NT2/D1 (cell line): ENCODE measurements at regions not wholly inside any gene's neighbourhood (a gene's known extent, or its start where the extent isn't known, plus 50 kb on each side); places are given as distances from the start of the nearest gene placed in this dataset.

ENCODE experiments used
- SUZ12 ChIP-seq: IDR thresholded peaks from 2 replicates; pipeline ENCODE4 v1.6.1; 2011; ENCODE audit not compliant: insufficient read length, insufficient read depth; ENCODE audit errors: extremely low read depth
- YY1 ChIP-seq: IDR thresholded peaks from 2 replicates; pipeline ENCODE4 v1.6.1; 2011; ENCODE audit not compliant: insufficient read length, insufficient read depth

DNA sequence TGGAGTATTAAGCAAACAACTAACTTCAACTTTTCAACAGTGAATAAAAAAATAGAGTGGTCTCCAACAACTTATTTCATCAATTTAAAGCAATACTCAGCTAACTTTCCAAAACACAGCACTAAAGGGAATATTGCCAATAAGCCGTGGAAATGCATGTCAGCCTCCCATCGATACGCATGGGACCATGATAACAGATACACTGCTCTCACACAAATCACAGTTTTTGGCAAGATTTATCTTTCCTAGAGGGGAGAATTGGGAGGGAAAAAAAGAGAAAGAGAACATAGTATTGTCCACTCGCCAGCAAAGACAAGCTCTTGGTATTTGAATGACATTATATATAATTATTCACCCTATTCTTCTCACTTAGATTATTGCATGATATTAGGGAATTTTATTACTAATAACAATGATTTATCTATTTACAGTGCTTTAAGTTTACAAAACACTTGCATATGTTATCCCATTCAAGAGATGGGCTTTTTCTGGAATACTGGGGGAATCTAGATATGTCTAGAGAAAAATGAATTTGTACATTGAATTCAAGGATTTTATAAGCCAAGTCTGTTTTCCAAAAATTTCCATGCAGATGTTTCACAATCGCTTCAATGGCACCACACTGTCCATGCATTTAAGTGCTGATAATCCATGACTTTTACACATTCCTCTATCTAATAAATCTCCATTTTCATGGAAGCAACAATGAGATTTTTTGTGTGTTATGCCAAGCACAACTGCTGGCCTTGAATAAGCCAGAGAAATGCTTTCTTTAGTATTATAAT lies 194.0 kb upstream of the MGMT start:
- TF ChIP-seq YY1 (no peak), SUZ12 (no peak)
